AML-193 (cell line): ENCODE measurements at regions not wholly inside any gene's neighbourhood (a gene's known extent, or its start where the extent isn't known, plus 50 kb on each side); places are given as distances from the start of the nearest gene placed in this dataset.
A peak's percentile ranks its signal among the peaks of the same experiment; 100 is the strongest.
"Not testable (repeated sequence)": the region's sequence is repeated elsewhere in the genome, so short reads cannot be mapped to it uniquely, and the experiment has no call there.

Experiments
- DNase-seq, 2 experiments: peaks; one replicate each; lab custom pipeline; 2025; lab: John Stamatoyannopoulos, UW

- no peak for DNase-seq
Observed at GRCh38 chr18:55735969-55736368, 148.0 kb upstream of the TCF4 start.

DNA sequence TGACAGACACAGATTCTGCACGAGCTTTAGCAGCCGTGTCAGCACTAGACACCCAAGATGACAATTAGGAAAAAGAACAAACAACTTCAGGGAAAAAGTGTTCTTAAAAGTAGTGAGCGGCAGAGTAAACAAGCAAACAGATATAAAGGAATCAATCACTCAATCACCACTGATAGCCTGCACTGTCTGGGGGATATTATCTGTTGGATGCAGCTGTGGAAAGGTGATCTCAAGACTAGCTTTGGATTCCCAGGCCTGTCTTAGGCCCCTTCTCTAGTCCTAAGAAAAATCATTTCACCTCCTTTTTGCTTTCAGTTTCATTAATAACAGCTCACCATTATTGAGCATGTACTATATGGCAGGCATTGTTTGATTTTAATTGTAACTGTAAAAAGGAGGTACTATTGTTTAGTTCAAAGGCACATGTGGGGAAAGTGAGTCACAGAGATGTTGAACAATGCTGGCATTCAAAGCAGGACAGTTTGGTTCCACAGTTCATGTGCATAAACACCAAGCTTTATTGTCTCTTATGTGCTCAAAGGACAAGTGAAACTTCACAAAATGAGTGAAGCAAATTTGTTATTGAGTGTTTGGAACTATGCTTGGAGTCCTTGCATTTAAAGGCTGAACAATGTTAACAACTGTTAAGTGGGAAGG, 147.3 kb upstream of the TCF4 start:
- no peak for DNase-seq

DNA sequence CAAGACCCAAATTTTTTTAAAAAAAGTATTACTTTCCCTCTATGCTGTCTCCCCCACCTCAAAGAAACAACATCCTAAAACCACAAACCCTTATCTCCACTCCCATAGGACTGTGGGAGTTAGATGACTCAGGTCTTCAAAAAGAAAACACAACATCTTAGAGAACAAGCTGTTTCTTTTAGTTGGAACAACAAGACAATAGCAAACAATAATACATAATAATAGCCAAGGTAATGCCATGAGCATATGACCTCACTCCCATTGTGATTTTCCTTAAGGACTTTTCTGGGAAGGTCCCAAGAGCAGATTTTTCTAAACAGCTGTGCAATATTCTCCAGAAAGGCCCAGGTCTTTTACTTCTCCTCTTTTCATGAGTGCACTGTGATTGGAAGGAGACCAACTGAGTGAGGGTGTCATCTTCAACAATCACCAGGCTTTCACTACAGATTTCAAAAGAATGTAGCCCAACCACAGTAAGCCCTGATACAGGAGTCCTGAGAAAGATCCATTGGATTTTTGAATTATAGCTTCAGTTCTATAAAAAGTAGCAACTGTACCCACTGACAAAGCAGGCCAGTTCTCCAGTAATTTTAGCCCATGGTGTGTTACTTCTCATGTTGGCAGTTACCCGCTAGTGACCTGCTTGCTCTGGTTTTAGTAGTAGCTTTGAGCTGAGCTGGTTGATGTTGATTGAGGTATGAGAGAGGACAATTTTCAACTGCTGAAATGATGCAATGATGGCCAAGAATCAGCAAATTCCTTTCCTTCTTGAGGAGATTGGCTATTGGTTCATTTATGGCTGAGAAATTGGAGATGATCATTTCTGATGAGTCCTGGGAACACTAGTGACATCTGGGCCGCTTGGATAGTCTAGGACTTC, 144.5 kb upstream of the TCF4 start:
- no peak for DNase-seq

DNA sequence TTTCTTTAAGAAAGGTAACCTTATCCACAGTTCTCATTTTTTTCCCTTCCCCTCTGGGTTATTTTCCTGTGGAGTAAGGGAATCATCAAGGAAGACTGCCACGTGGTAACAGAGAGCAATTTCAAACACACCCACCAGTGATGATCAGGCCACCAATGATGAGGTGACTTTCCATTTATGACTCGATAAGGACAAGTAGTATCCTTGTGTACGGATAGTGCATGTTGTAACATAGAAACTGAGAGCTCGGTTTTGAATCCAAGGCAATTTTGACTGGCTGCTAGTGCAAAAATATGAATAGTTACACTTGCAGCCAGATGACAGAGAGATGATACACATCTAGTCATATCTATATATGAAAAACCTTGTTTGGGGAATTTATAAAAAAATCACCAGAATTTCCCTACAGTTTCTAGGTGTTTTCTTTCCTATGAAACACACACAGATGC, 143.6 kb upstream of the TCF4 start:
- no peak for DNase-seq

DNA sequence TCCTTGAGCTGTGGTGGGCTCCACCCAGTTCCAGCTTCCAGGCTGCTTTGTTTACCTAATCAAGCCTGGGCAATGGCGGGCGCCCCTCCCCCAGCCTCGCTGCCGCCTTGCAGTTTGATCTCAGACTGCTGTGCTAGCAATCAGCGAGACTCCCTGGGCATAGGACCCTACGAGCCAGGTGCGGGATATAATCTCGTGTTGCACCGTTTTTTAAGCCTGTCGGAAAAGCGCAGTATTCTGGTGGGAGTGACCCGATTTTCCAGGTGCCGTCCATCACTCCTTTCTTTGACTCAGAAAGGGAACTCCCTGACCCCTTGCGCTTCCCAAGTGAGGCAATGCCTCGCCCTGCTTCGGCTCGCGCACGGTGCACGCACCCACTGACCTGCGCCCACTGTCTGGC, 133.0 kb upstream of the TCF4 start:
- not testable (repeated sequence) for DNase-seq

DNA sequence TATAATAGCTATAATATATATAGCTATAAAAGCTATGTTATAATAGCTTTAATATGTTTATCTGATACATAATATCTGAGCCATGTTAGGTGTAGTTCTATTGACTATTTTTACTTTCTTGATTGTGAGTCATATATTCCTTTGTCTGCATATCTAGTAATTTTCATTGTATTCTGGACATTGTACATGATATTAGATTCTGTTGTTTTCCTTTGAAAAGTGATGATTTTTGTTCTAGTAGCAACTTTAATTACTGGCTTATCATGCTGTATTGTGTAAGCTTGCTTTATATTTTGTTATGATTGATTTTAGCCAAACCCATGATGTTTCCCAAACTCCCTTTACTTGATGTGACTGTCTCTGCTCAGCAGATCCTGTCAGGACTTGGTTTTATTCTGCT, 125.7 kb upstream of the TCF4 start:
- no peak for DNase-seq

DNA sequence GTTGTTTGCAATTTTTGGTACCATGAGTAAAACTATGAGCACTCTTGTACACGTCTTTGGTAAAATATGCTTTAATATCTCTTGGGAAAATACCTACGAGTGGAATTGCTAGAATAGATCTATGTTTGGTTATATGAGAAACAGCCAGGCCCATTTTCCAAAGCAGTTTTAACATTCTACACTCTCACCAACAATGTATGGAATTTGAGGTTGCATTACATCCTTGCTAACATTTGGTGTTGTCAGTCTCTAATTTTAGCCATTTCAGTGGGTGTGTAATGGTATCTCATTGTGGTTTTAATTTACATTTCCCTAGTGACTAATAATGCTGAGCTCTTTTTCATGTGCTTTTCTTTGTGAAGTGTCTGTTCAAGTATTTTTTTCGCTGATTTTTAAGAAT, 118.9 kb upstream of the TCF4 start:
- DNase-seq = no peak

DNA sequence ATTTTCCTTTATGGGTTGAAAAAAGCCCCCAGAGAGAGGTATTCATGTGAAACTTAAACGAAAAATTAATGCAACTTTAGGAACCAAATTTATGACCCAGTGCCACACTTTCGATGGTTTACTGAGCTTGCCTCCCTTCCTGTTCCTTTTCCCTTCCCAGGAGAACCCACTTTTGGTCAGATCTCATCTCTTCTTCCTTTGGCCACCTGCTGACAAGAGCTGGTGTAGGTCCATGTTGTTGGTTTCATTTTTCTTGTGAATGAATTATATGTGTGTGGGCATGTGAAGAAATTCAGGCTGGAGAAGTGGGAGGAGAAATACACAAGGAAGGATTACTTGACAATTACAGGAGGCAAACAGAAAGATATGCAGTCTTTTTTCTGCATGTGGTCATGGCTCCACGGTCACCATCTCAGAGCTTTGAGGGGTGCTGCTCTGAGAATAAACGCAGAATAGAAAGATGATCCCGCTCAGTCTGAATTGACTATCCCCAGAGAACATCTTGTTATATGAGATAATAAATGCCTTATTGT, 111.3 kb upstream of the TCF4 start:
- DNase-seq = no peak

DNA sequence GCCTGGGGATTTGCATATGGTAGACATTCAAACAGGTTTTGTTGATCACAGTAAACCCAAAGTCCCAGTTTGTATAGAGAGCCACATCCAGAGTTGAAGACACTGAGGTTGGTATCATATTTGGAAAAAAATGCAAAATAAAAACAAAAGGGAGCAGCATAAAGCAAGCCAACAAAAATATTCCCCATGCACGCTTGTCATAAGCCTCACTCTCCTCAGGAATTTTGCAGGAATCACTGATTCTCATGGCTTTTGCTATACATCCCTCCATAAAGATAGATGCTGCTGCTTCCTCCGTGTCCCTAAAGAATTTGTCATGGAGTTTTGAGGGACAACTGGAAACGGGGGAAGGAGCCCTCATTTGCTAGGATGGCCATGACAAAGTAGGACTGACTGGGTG, 108.8 kb upstream of the TCF4 start:
- DNase-seq = no peak

- DNase-seq = no peak
Observed at GRCh38 chr18:55695091-55695490, 107.1 kb upstream of the TCF4 start.

- DNase-seq = peak; percentile 18 to 24
Observed at GRCh38 chr18:55694291-55694690, 106.3 kb upstream of the TCF4 start.

- DNase-seq = no peak
Observed at GRCh38 chr18:55688030-55688429, 100.0 kb upstream of the TCF4 start.

GRCh38 chr18:55687106-55687505, 99.1 kb upstream of the TCF4 start:
- DNase-seq = no peak

DNA sequence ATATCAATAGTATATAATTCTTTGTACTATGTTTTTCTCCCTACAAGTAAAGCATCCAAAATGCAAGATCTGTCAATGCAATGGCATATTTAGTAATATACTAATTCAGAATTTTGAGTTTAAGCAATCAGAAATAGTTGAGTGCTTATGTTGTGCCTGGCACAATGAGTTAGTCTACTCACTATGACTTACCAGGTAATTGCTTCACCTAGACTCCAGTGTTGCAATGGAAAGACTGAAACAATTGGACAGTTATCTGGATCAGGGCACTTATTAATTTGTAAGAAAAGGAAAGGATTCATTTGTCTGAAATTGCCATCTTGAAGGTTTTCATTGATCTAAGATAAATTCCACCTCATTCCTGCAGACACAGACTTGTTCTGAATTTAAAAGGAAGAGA, 97.6 kb upstream of the TCF4 start:
- DNase-seq = no peak

DNA sequence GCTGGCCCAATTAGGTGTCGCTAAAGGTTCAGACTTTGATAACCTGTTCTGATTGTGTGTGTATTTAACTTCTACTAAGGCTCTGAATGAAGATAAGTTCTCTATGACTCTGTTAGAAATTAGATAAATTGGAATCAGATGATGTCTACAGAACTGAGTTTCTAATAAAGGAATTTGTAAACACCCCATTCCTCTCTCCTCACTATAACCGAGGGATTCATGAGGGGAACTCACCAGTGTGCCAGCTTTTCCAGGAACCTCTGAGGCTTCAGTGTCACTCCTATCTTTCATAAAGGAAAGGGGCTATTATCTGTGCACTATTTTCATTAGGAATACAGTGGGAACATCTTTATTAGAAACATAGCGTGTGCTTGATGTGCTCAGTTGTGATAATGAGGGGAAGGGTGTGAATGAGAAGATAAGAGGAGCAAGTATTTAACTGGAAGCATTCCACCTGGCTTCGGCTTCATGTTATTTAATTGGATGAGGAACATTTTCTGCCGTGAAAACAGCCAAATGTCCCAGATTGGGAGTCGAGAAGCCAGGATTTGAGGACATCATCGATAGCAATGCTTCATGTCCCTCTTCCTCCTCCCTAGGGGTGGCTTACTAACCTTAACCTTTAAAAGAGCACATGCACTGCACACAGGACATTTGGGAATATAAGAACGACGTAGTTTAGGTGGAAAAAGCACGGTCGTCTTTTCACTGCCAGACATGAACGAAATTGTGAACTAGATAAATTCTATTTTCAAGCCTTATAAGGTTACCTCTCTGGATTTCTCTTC, 84.8 kb upstream of the TCF4 start:
- no peak for DNase-seq

DNA sequence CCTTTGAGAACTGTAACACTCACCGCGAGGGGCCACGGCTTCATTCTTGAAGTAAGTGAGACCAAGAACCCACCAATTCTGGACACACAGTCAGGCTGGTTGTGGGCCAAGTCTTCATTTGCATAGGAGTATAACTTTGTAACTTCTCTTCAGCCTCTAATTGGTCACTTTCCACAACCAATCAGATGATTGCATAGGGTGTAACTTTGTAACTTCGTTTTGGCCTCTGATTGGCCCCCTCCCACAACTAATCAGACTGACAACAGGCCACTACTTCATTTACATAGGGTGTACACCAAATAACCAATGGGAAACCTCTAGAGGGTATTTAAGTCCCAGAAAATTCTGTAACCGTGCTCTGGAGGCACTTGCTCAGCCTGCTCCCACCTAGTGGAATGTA, 77.5 kb upstream of the TCF4 start:
- DNase-seq = no peak

GRCh38 chr18:55664758-55665400, 76.9 kb upstream of the TCF4 start:
- DNase-seq = not testable (repeated sequence)

- no peak for DNase-seq
Observed at GRCh38 chr18:55663891-55664290, 75.9 kb upstream of the TCF4 start.

DNA sequence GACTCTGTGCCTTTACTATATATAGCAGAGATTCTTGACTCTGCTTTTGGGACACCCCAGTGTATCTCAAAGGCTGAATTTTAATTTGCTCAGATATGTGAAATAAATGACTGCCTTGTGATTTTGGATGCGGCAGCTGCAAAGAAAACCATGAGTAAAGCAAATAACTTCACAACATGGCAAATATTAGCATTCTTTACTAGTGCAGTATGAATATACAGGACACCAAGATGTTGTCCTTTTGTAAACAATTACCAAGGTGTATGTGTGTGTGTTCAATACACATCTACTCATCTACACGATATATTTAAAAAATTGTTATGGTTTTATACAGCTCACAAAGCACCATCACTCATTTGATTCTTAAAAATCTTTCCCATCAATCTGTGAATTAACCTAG, 70.6 kb upstream of the TCF4 start:
- DNase-seq = no peak

- DNase-seq = no peak
Observed at GRCh38 chr18:55657572-55658331, 69.8 kb upstream of the TCF4 start.

DNA sequence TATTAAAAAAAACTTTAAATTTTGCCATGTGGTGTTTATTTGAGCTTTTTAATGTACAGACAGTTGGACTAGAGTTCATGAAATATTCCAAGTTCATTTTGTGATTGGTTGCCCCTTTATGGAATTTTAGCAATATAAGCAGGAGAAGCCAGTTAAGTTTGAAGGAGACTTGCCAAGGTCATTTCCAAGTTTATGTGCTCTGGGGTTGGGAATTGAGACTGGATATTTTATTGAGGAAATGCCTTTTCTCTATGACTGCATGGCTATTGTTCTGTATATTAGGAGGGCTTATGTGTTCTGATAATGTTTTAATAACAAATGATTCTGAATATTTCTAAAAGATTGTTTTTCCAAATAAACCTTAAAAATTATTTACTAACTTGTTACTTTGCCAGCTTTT, 67.0 kb upstream of the TCF4 start:
- no peak for DNase-seq
